CD4-positive, alpha-beta T cell (primary cell): ENCODE measurements at regions not wholly inside any gene's neighbourhood (a gene's known extent, or its start where the extent isn't known, plus 50 kb on each side); places are given as distances from the start of the nearest gene placed in this dataset.

Source experiments
- ATAC-seq: fragments of 200-7000 bp; cut with Tn5 transposase; one replicate; pipeline ENCODE4 v1.10.0; 2022; ENCODE audit warnings: mild to moderate bottlenecking; ENCODE audit not compliant: poor library complexity
- CTCF ChIA-PET: fragments of 350-600 bp; sonication (Branson Sonifier 250); formaldehyde crosslinking; loops from one replicate; lab custom pipeline; 2021; ENCODE audit warnings: antibody characterized with exemption, inconsistent platforms; lab: Charles Lee
- POLR2A ChIA-PET: fragments of 350-600 bp; sonication (Branson Sonifier 250); formaldehyde crosslinking; loops from one replicate; lab custom pipeline; 2021; ENCODE audit warnings: antibody characterized with exemption, inconsistent platforms; lab: Charles Lee
- DNase-seq, 14 experiments: peaks; one replicate each; pipeline ENCODE4 v3.0.0-alpha.2; 2013 to 2020; ENCODE audit warnings: mixed read lengths in 2 of 14
- H3K27ac ChIP-seq, 2 donors: one replicate each; pipeline versions ENCODE4 v1.5.1 to v1.7.0; 2013; ENCODE audit warnings: low read length in 2 of 2, low read depth in 1 of 2, mild to moderate bottlenecking in 1 of 2
- H3K27me3 ChIP-seq, 2 experiments: 1 replicate in 1 of 2; 2 replicates in 1 of 2; pipeline versions ENCODE4 v1.6.1 to v1.7.0; 2013; ENCODE audit warnings: low read length in 2 of 2, control low read depth in 1 of 2, mild to moderate bottlenecking in 1 of 2, moderate library complexity in 1 of 2; ENCODE audit not compliant: insufficient read depth in 2 of 2, control insufficient read depth in 1 of 2
- H3K36me3 ChIP-seq: one replicate; pipeline ENCODE4 v1.6.1; 2013; ENCODE audit warnings: low read length, control low read depth; ENCODE audit not compliant: insufficient read depth
- H3K4me1 ChIP-seq: one replicate; pipeline ENCODE4 v1.6.1; 2013; ENCODE audit warnings: low read length, control low read depth; ENCODE audit not compliant: insufficient read depth
- H3K4me3 ChIP-seq: one replicate; pipeline ENCODE4 v1.5.1; 2013; ENCODE audit warnings: mild to moderate bottlenecking, low read length, moderate library complexity
- H3K9me3 ChIP-seq, 2 experiments: 1 replicate in 1 of 2; 2 replicates in 1 of 2; pipeline versions ENCODE4 v1.6.1 to v1.7.0; 2013; ENCODE audit warnings: low read length in 2 of 2, mild to moderate bottlenecking in 2 of 2, control low read depth in 1 of 2, moderate library complexity in 1 of 2; ENCODE audit not compliant: control insufficient read depth in 1 of 2, insufficient read depth in 1 of 2
- H3K27ac Mint-ChIP-seq: one replicate; pipeline ENCODE4 v1.8.0; 2020; ENCODE audit warnings: mixed read lengths
- H3K27me3 Mint-ChIP-seq: one replicate; pipeline ENCODE4 v1.8.0; 2021; ENCODE audit warnings: mixed read lengths
- H3K36me3 Mint-ChIP-seq: one replicate; pipeline ENCODE4 v1.8.0; 2021; ENCODE audit warnings: low read depth, mixed read lengths
- H3K4me1 Mint-ChIP-seq: one replicate; pipeline ENCODE4 v1.8.0; 2021; ENCODE audit warnings: low read depth, mixed read lengths
- H3K4me3 Mint-ChIP-seq: one replicate; pipeline ENCODE4 v1.8.0; 2020; ENCODE audit warnings: mild to moderate bottlenecking, mixed read lengths
- H3K9me3 Mint-ChIP-seq: one replicate; pipeline ENCODE4 v1.8.0; 2020; ENCODE audit warnings: mixed read lengths
- CTCF ChIP-seq: fragments of 200-600 bp; IDR thresholded peaks from one replicate; pipeline ENCODE4 v1.8.0; 2022; ENCODE audit warnings: antibody characterized with exemption, mild to moderate bottlenecking
- intact Hi-C, 2 experiments: fragments of 100-400 bp; cut with DNase I in 1 of 2; cut with micrococcal nuclease in 1 of 2; formaldehyde crosslinking; loops; one replicate each; pipeline versions ENCODE4 v1.15.1 to v1.9.0; 2023 to 2025; cut with DNase I, micrococcal nuclease

DNA sequence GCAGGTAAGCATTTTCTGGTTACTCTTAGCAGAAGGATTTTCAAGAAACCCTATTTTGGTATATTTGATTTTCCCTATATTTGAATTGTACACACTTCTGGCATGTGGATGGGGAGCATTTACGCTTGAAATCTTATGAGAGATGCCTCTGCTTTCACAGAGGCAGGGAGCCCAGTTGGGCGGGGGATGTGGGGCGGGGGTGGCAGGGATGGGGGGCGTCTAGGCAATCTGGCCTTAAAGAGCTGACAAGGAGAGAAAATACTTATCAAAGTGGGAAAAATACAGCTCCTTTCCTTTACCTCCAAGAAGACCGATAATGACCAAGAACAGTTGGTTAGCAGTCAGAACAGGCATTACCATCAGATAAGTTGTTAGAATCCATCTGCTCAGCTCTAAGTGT, 79.1 kb upstream of the NUDT7 start:
- no peaks in the 10 kb centered on the region for H3K4me1 ChIP-seq
- Mint-ChIP-seq H3K27ac (no peak overlapping the region), H3K9me3 (no peaks in the 10 kb centered on the region), H3K4me3 (no peak overlapping the region), H3K27me3 (peaks cover 14% of the 10 kb centered on the region), H3K36me3 (no peaks in the 10 kb centered on the region), H3K4me1 (no peaks in the 10 kb centered on the region)
- DNase-seq: no peak
- no peak for TF ChIP-seq CTCF
- H3K9me3 ChIP-seq: no peaks in the 10 kb centered on the region
- H3K27me3 ChIP-seq: peaks cover 0 to 6% of the 10 kb centered on the region in 2 experiments
- H3K27ac ChIP-seq: no peak overlapping the region
- CTCF ChIA-PET: no interaction called here
- no peaks in the 10 kb centered on the region for H3K36me3 ChIP-seq
- intact Hi-C loops: no loop called here
- no peak overlapping the region for H3K4me3 ChIP-seq
- POLR2A ChIA-PET: no interaction called here
- ATAC-seq: no peak

- H3K9me3 ChIP-seq: no peaks in the 10 kb centered on the region
- no peak overlapping the region for H3K4me3 Mint-ChIP-seq
- no peak overlapping the region for H3K27ac Mint-ChIP-seq
- H3K36me3 ChIP-seq: no peaks in the 10 kb centered on the region
- H3K4me3 ChIP-seq: no peak overlapping the region
- no peaks in the 10 kb centered on the region for H3K4me1 Mint-ChIP-seq
- TF ChIP-seq CTCF: no peak
- no peaks in the 10 kb centered on the region for H3K4me1 ChIP-seq
- H3K27me3 ChIP-seq: no peaks in the 10 kb centered on the region
- H3K36me3 Mint-ChIP-seq: no peaks in the 10 kb centered on the region
- H3K9me3 Mint-ChIP-seq: no peaks in the 10 kb centered on the region
- POLR2A ChIA-PET: no interaction called here
- peaks cover 5% of the 10 kb centered on the region for H3K27me3 Mint-ChIP-seq
- CTCF ChIA-PET: no interaction called here
- DNase-seq: no peak
- ATAC-seq: no peak
- H3K27ac ChIP-seq: no peak overlapping the region
- intact Hi-C loops: no loop called here
Measured at GRCh38 chr16:77645764-77646163, 76.5 kb upstream of the NUDT7 start.

DNA sequence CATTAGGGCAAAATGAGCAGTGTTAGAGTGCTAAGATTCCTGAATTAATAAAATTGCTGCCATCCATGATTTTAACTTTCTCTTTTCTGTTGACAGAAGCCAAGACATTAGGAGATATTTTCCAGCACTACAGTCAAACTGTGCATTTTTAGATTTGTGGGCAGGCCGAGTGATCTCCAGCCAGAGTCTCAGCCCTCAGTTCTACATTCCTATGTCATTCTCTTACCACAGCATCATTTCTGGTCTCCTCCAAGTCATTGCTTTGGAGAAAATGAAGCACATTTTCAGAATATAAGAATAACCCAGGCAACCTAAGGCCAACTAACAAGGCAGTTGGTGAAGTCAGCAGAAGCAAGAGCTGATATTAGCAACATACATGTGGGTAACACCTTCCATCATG, 74.6 kb upstream of the NUDT7 start:
- Mint-ChIP-seq H3K9me3 (no peaks in the 10 kb centered on the region), H3K4me1 (no peaks in the 10 kb centered on the region), H3K36me3 (no peaks in the 10 kb centered on the region), H3K27ac (no peak overlapping the region), H3K4me3 (no peak overlapping the region), H3K27me3 (peaks cover 8% of the 10 kb centered on the region)
- CTCF ChIA-PET: no interaction called here
- H3K27ac ChIP-seq: no peak overlapping the region
- H3K4me3 ChIP-seq: no peak overlapping the region
- no peak for ATAC-seq
- no peaks in the 10 kb centered on the region for H3K36me3 ChIP-seq
- no peaks in the 10 kb centered on the region for H3K27me3 ChIP-seq
- no peak for TF ChIP-seq CTCF
- no peaks in the 10 kb centered on the region for H3K4me1 ChIP-seq
- intact Hi-C loops: no loop called here
- POLR2A ChIA-PET: no interaction called here
- no peaks in the 10 kb centered on the region for H3K9me3 ChIP-seq
- DNase-seq: no peak
